GM12891 (cell line): ENCODE measurements at regions not wholly inside any gene's neighbourhood (a gene's known extent, or its start where the extent isn't known, plus 50 kb on each side); places are given as distances from the start of the nearest gene placed in this dataset.

ENCODE experiments used
- POLR2A ChIP-seq: IDR thresholded peaks from 2 replicates; pipeline ENCODE4 v1.6.1; 2011; ENCODE audit warnings: low read depth, low read length, control low read depth
- POLR2AphosphoS5 ChIP-seq: IDR thresholded peaks from 2 replicates; pipeline ENCODE4 v1.6.1; 2011; ENCODE audit warnings: low read depth, low read length, control low read depth
- SPI1 ChIP-seq: IDR thresholded peaks from 2 replicates; pipeline ENCODE4 v1.6.1; 2011; ENCODE audit warnings: low read depth, low read length, control low read depth
- TAF1 ChIP-seq: IDR thresholded peaks from 2 replicates; pipeline ENCODE4 v1.6.1; 2011; ENCODE audit warnings: low read depth, low read length, control low read depth

- TF ChIP-seq SPI1 (no peak), TAF1 (no peak), POLR2A (no peak), POLR2AphosphoS5 (no peak)
These were observed 577.8 kb downstream of the BRINP3 start for GRCh38 chr1:189899686-189900425.
